GM18520 (cell line): ENCODE measurements at regions not wholly inside any gene's neighbourhood (a gene's known extent, or its start where the extent isn't known, plus 50 kb on each side); places are given as distances from the start of the nearest gene placed in this dataset.

Source experiments
- ATAC-seq: cut with Tn5 transposase; IDR thresholded peaks from one replicate; pipeline ENCODE4 v1.9.1; 2021; ENCODE audit not compliant: unreplicated experiment

- ATAC-seq = no peak
Observed at GRCh38 chr2:164306872-164307271, 314.4 kb downstream of the GRB14 start.

- no peak for ATAC-seq
Observed at GRCh38 chr2:164302786-164303185, 318.5 kb downstream of the GRB14 start.

- ATAC-seq = no peak
Observed at GRCh38 chr2:164288235-164288634, 333.0 kb downstream of the GRB14 start.

GRCh38 chr2:164287056-164287455, 334.2 kb downstream of the GRB14 start:
- ATAC-seq = no peak

- no peak for ATAC-seq
Observed at GRCh38 chr2:164285576-164285975, 335.7 kb downstream of the GRB14 start.

- no peak for ATAC-seq
Observed at GRCh38 chr2:164281896-164282295, 339.4 kb downstream of the GRB14 start.

- ATAC-seq = no peak
Observed at GRCh38 chr2:164275659-164276058, 345.6 kb downstream of the GRB14 start.

- no peak for ATAC-seq
Observed at GRCh38 chr2:164260506-164260905, 360.8 kb downstream of the GRB14 start.

GRCh38 chr2:164257742-164258141, 363.5 kb downstream of the GRB14 start:
- no peak for ATAC-seq

- peak; percentile 86 for ATAC-seq
Observed at GRCh38 chr2:164252568-164253287, 368.6 kb downstream of the GRB14 start.

- ATAC-seq = no peak
Observed at GRCh38 chr2:164243315-164243714, 378.0 kb downstream of the GRB14 start.

- no peak for ATAC-seq
Observed at GRCh38 chr2:164242409-164242808, 378.9 kb downstream of the GRB14 start.

GRCh38 chr2:164234074-164234473, 387.2 kb downstream of the GRB14 start:
- no peak for ATAC-seq

- ATAC-seq = no peak
Observed at GRCh38 chr2:164224007-164224406, 397.3 kb downstream of the GRB14 start.

GRCh38 chr2:164221473-164221872, 399.8 kb downstream of the GRB14 start:
- ATAC-seq = no peak

- no peak for ATAC-seq
Observed at GRCh38 chr2:164220265-164220664, 401.0 kb downstream of the GRB14 start.

- no peak for ATAC-seq
Observed at GRCh38 chr2:164213916-164214315, 407.4 kb downstream of the GRB14 start.

GRCh38 chr2:164205347-164205746, 415.9 kb downstream of the GRB14 start:
- no peak for ATAC-seq

GRCh38 chr2:164203131-164203530, 418.2 kb downstream of the GRB14 start:
- ATAC-seq = no peak

- ATAC-seq = no peak
Observed at GRCh38 chr2:164198256-164198655, 423.0 kb downstream of the GRB14 start.

GRCh38 chr2:164190700-164191099, 430.6 kb downstream of the GRB14 start:
- no peak for ATAC-seq

- ATAC-seq = no peak
Observed at GRCh38 chr2:164189851-164190250, 431.4 kb downstream of the GRB14 start.

- ATAC-seq = no peak
Observed at GRCh38 chr2:164187121-164187520, 434.2 kb downstream of the GRB14 start.
